Lower leg skin (tissue), 3 donors: ENCODE measurements at regions not wholly inside any gene's neighbourhood (a gene's known extent, or its start where the extent isn't known, plus 50 kb on each side); places are given as distances from the start of the nearest gene placed in this dataset.

ENCODE experiments used
- CTCF ChIP-seq, 3 donors: fragments of 450-650 bp; IDR thresholded peaks; one replicate each; pipeline ENCODE4 v1.5.1; 2016; ENCODE audit warnings: antibody characterized with exemption in 3 of 3, mild to moderate bottlenecking in 3 of 3, moderate library complexity in 2 of 3
- POLR2A ChIP-seq, 2 donors: fragments of 450-650 bp; IDR thresholded peaks; one replicate each; pipeline ENCODE4 v1.6.1; 2016 to 2017; ENCODE audit warnings: antibody characterized with exemption in 2 of 2, mild to moderate bottlenecking in 1 of 2, moderate library complexity in 1 of 2

- no peak for TF ChIP-seq POLR2A (IDR thresholded peaks at IDR 0.05)
- TF ChIP-seq CTCF (IDR thresholded peaks at IDR 0.05): no peak
These were observed 234.7 kb downstream of the TLR4 start for GRCh38 chr9:117938896-117939295.
